ENCODE measurements at regions not wholly inside any gene's neighbourhood (a gene's known extent, or its start where the extent isn't known, plus 50 kb on each side); places are given as distances from the start of the nearest gene placed in this dataset.

- H2AFZ ChIP-seq (ENCODE audit: low read length), result peak overlapping the region; percentile 10
- H3K9ac ChIP-seq (ENCODE audit: insufficient read depth, low read depth, low read length), result no peak overlapping the region
- intact Hi-C loops (cut with micrococcal nuclease; ENCODE audit: unreplicated experiment) (no loop called here), in situ Hi-C loops (cut with HindIII; ENCODE audit: extremely low pct_ligation_motif_present, low pct_unique_long_range_greater_than_20kb) (no loop called here)
- no peaks in the 10 kb centered on the region for H3K79me2 ChIP-seq (ENCODE audit: insufficient read depth, low read length)
- DNase-seq (ENCODE audit: low spot score) (no peak), ATAC-seq (no peak), FAIRE-seq (no peak)
- no peaks in the 10 kb centered on the region; a peak in 1 of 5 replicates for H3K27me3 ChIP-seq (ENCODE audit: control insufficient read depth in 1 of 2, insufficient read depth in 2 of 2, low read length in 2 of 2)
- no peak overlapping the region for H3K27ac ChIP-seq (ENCODE audit: extremely low read length, insufficient read depth, low read length)
- H4K20me1 ChIP-seq (ENCODE audit: insufficient read depth, low read length), result no peaks in the 10 kb centered on the region
- ChIA-PET POLR2A (no interaction called here), CTCF (ENCODE audit: low intra/inter-chr PET ratio, low total read pairs) (no interaction called here)
- H3K4me2 ChIP-seq (ENCODE audit: low read depth, low read length), result no peak overlapping the region
- H3K4me3 ChIP-seq (replicated peaks in 1 of 3; ENCODE audit: insufficient read depth in 1 of 3, low read depth in 2 of 3, low read length in 3 of 3), result no peak overlapping the region
- TF ChIP-seq HNRNPK (IDR thresholded peaks at IDR 0.05; ENCODE audit: low read depth, low read length, poor library complexity, severe bottlenecking), result peak; percentile 87
- TF ChIP-seq STAG1 (CRISPR knock-in tag; IDR thresholded peaks at IDR 0.05), result no peak
- no peak for TF ChIP-seq ZNF816 (CRISPR knock-in tag; IDR thresholded peaks at IDR 0.05; ENCODE audit: borderline replicate concordance)
- no peak for TF ChIP-seq STAT6 (CRISPR knock-in tag; IDR thresholded peaks at IDR 0.05; ENCODE audit: borderline replicate concordance)
- TF ChIP-seq PCBP2 (optimal IDR thresholded peaks at IDR 0.05; ENCODE audit: low read depth, low read length, poor library complexity, severe bottlenecking), result peak; percentile 19
- no TSS peak for BruUV-seq (replicated peaks)
- 66% methylated on average over 4 of the region's 4 CpGs for WGBS (ENCODE audit: low lambda C conversion rate)
- no peaks in the 10 kb centered on the region for H3K9me3 ChIP-seq (ENCODE audit: low read length)
- no peaks in the 10 kb centered on the region for H3K36me3 ChIP-seq (replicated peaks in 1 of 2; ENCODE audit: control insufficient read depth in 1 of 2, insufficient read depth in 2 of 2, low read length in 2 of 2)
- peaks cover 20% of the 10 kb centered on the region for H3K4me1 ChIP-seq (ENCODE audit: insufficient read depth, low read length)
Observed at GRCh38 chr3:15155840-15156360, 50.1 kb upstream of the CAPN7 start.

Data from HepG2 (cell line).